HepG2 (cell line): ENCODE measurements at regions not wholly inside any gene's neighbourhood (a gene's known extent, or its start where the extent isn't known, plus 50 kb on each side); places are given as distances from the start of the nearest gene placed in this dataset.

Source experiments
- CENPX ChIP-seq: sonication (generic); formaldehyde crosslinking; IDR thresholded peaks from 2 replicates; pipeline ENCODE4 v1.9.0; 2021; ENCODE audit warnings: mild to moderate bottlenecking, missing genetic modification reagents, moderate library complexity
- CHD4 ChIP-seq: fragments of 200-600 bp; sonication (generic); IDR thresholded peaks from 2 replicates; pipeline ENCODE4 v1.7.0; 2017; ENCODE audit warnings: mild to moderate bottlenecking, low read length, borderline replicate concordance
- EZH2 ChIP-seq: conservative IDR thresholded peaks from 2 replicates; pipeline ENCODE4 v1.6.1; 2012; ENCODE audit warnings: mild to moderate bottlenecking, low read depth, low read length, moderate library complexity
- NCOR1 ChIP-seq: fragments of 200-600 bp; sonication (generic); IDR thresholded peaks from 2 replicates; pipeline ENCODE4 v1.7.0; 2017; ENCODE audit warnings: antibody characterized with exemption, low read length, borderline replicate concordance
- NFE2 ChIP-seq: sonication (generic); formaldehyde crosslinking; IDR thresholded peaks from 2 replicates; pipeline ENCODE4 v1.4.0; 2020; ENCODE audit warnings: missing genetic modification reagents
- PHB2 ChIP-seq: fragments of 450-650 bp; IDR thresholded peaks from 2 replicates; pipeline ENCODE4 v1.6.1; 2018; ENCODE audit not compliant: partially characterized antibody
- RFX5 ChIP-seq: IDR thresholded peaks from 2 replicates; pipeline ENCODE4 v1.6.1; 2011; ENCODE audit warnings: low read depth, low read length, improper control_type of control experiment
- ZBTB3 ChIP-seq: sonication (generic); formaldehyde crosslinking; IDR thresholded peaks from 2 replicates; pipeline ENCODE4 v1.4.0; 2020; ENCODE audit warnings: low read depth, mild to moderate bottlenecking, moderate library complexity, missing genetic modification reagents, borderline replicate concordance
- TF ChIP-seq, protein P1 (sequence below): sonication (generic); formaldehyde crosslinking; IDR thresholded peaks from 2 replicates; pipeline ENCODE4 v1.8.1; 2023; ENCODE audit warnings: mild to moderate bottlenecking, inconsistent platforms, moderate library complexity, missing genetic modification reagents, borderline replicate concordance

DNA sequence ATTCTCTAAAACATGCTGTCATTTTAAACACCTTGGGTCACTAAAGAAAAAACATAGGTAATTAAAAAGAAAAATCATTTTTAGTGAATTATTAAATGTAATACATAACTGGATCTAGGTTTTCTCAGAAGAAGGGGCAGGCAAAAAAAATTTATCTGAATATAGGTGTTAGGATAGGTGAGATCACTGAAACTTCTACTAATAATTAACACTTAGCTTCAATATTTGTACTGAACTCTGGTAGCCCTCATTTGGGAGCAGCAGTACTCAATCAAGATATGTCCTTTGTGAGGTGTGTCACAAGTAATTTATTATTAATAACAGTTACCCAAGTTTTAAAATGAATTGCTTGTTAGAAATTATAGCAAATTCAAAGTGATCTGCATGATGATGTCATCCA, 103.6 kb downstream of the ATP23 start:
- TF ChIP-seq CHD4 (no peak), RFX5 (no peak), CENPX (CRISPR knock-in tag) (no peak), NFE2 (CRISPR knock-in tag) (no peak), NCOR1 (no peak), ZBTB3 (CRISPR knock-in tag) (no peak), EZH2 (no peak), PHB2 (no peak)
- TF ChIP-seq, protein P1, sequence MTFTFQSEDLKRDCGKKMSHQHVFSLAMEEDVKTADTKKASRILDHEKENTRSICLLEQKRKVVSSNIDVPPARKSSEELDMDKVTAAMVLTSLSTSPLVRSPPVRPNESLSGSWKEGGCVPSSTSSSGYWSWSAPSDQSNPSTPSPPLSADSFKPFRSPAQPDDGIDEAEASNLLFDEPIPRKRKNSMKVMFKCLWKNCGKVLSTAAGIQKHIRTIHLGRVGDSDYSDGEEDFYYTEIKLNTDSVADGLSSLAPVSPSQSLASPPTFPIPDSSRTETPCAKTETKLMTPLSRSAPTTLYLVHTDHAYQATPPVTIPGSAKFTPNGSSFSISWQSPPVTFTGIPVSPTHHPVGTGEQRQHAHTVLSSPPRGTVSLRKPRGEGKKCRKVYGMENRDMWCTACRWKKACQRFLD (CRISPR knock-in tag), result no peak
